GM18868 (cell line): ENCODE measurements at regions not wholly inside any gene's neighbourhood (a gene's known extent, or its start where the extent isn't known, plus 50 kb on each side); places are given as distances from the start of the nearest gene placed in this dataset.
"Not testable (repeated sequence)": the region's sequence is repeated elsewhere in the genome, so short reads cannot be mapped to it uniquely, and the experiment has no call there.

Source experiments
- ATAC-seq: cut with Tn5 transposase; IDR thresholded peaks from one replicate; pipeline ENCODE4 v1.9.1; 2021; ENCODE audit warnings: mild to moderate bottlenecking, moderate library complexity; ENCODE audit not compliant: unreplicated experiment

DNA sequence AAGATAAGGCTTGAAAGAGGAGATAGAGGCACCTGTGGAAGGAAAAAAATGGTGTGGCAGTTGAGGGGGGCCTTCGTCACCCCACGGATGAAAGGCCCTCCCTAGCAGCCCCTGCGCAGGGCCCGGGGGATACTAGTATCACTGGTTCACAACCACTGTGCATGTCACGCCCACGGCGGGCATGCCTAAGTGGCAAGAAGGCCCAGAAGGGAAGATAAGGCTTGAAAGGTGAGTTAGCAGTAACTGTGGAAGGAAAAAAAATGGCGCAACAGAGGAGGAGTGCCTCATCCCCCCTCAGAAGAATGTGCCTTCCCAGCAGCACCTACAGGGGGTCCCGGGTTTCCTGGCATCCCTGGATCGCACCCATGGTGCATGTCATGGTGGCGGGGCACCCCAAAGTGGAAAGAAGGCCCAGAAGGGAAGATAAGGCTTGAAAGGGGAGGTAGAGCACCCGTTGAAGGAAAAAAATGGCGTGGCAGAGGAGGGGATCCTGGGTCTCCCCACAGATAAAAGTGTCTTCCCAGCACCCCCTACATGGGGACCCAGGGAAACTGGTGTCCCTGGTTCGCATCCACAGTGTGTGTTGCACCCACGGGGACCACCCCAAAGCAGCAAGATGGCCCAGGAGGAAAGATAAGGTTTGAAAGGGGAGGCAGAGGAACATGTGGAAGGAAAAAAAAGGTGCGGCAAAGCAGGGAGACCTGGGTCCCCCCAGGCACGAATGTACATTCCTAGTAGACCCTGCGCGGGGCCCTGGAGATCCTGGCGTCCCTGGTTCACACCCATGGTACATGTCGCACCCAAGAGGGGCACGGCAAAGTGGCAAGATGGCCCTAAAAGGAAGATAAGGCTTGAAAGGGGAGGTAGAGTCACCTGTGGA is 279.2 kb downstream of the ALG10 start:
- ATAC-seq = no peak

DNA sequence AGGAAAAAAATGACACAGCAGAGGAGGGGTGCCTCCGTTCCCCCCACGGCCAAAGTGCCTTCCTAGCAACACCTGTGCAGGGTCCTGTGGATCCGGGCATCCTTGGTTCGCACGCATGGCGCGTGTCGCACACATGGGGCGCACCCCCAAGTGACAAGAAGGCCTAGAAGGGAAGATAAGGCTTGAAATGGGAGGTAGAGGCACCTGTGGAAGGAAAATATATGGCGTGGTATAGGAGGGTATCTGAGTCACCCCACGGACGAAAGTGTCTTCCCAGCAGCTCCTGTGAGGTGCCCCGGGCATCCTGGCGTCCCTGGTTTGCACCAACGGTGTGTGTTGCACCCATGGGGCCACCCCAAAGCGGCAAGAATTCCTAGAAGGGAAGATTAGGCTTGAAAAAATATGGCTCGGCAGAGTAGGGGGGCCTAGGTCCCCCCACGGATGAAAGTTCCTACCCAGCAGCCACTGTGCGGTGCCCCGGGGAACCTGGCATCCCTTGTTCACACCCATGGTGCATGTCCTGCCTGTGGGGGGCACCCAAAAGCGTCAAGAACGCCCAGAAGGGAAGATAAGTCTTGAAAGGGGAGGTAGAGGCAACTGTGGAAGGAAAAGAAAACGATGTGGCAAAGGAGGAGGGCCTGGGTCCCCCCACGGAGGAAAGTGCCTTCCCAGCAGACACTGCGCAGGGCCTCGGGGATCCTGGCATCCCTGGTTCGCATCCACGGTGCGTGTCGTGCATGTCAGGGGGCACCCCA is 280.0 kb downstream of the ALG10 start:
- no peak for ATAC-seq

DNA sequence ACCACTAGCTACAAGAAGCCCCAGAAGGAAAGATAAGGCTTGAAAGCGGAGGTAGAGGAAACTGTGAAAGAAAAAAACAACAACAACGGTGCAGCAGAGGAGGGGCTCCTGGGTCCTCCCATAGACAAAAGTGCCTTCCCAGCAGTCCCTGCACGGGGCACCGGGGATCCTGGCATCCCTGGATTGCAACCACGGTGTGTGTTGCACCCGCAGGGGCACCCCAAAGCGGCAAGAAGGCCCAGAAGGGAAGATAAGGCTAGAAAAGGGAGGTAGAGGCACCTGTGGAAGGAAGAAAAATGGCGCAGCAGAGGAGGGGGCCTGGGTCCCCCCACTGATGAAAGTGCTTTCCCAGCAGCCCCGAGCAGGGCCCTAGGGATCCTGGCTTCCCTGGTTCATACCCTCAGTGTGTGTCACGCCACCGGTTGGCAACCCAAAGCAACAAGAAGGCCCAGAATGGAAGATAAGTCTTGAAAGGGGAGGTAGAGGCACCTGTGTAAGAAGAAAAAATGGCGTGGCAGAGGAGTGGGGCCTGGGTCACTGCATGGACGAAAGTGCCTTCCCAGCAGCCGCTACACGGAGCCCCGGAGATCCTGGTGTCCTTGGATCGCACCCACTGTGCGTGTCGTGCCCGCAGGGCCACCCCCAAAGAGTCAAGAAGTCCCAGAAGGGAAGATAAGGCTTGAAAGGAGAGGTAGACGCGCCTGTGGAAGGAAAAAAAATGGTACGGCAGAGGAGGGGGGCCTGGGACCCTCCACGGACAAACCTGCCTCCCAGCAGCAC is 281.0 kb downstream of the ALG10 start:
- ATAC-seq = no peak

DNA sequence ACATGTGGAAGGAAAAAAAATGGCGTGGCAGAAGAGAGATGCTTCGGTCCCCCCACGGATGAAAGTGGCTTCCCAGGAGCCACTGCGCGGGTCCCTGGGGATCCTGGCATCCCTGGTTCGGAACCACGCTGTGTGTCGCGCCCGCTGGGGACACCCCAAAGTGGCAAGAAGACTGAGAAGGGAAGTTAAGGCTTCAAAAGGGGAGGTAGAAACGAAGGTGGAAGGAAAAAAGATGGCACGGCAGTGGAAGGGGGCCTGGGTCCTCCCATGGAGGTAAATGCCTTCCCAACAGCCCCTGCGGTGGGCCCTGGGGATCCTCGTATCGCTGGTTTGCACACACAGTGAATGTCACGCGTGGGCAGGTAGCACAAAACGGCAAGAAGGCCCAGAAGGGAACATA is 281.7 kb downstream of the ALG10 start:
- no peak for ATAC-seq

DNA sequence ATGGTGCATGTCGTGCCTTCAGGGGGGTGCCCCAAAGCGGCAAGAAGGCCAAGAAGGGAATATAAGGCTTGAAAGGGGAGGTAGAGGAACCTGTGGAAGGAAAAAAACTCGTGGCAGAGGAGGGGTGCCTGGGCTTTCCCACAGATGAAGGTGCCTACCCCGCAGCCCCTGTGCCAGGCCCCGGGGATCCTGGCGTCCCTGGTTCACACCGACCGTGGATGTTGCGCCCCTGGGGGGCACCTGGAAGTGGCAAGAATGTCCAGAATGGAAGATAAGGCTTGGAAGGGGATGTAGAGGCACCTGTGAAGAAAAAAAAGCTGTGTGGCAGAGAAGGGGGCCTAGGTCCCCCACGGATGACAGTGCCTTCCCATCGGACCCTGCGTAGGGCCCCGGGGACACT is 282.2 kb downstream of the ALG10 start:
- ATAC-seq = no peak

DNA sequence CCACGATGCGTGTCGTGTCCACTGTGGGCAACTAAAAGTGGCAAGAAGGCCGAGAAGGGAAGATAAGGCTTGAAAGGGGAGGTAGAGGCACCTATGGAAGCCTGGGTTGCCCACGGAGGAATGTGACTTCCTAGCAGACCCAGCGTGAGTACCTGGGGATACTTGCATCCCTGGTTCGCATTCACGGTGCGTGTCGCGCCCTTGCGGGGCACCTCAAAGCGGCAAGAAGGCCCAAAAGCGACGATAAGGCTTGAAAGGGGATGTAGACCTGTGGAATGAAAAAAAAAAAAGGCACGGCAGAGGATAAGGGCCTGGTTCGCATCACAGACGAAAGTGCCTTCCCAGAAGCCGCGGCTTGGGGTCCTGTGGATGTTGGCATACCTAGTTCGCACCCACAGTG is 282.9 kb downstream of the ALG10 start:
- no peak for ATAC-seq

DNA sequence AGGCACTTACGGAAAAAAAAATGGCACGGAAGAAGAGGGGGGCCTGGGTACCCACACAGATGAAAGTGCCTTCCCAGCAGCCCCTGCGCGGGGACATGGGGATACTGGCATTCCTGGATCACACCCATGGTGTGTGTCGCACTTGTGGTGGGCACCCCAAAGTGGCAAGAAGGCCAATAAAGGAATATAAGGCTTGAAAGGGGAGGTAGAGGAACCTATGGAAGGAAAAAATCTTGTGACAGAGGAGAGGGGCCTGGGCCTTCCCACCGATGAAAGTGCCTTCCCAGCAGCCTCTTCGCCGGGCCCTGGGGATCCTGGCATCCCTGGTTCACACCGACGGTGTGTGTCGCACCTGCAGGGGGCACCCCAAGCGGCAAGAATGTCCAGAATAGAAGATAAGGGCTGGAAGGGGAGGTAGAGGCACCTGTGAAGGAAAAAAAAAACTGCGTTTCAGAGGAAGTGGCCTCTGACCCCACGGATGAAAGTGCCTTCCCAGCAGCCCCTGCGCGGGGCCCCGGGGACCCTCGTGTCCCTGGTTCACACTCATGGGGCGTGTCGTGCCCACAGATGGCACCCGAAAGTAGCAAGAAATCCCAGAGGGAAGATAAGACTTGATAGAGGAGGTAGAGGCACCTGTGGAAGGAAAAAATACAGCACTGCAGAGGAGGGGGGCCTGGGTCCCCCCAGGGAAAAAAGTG is 284.0 kb downstream of the ALG10 start:
- no peak for ATAC-seq

DNA sequence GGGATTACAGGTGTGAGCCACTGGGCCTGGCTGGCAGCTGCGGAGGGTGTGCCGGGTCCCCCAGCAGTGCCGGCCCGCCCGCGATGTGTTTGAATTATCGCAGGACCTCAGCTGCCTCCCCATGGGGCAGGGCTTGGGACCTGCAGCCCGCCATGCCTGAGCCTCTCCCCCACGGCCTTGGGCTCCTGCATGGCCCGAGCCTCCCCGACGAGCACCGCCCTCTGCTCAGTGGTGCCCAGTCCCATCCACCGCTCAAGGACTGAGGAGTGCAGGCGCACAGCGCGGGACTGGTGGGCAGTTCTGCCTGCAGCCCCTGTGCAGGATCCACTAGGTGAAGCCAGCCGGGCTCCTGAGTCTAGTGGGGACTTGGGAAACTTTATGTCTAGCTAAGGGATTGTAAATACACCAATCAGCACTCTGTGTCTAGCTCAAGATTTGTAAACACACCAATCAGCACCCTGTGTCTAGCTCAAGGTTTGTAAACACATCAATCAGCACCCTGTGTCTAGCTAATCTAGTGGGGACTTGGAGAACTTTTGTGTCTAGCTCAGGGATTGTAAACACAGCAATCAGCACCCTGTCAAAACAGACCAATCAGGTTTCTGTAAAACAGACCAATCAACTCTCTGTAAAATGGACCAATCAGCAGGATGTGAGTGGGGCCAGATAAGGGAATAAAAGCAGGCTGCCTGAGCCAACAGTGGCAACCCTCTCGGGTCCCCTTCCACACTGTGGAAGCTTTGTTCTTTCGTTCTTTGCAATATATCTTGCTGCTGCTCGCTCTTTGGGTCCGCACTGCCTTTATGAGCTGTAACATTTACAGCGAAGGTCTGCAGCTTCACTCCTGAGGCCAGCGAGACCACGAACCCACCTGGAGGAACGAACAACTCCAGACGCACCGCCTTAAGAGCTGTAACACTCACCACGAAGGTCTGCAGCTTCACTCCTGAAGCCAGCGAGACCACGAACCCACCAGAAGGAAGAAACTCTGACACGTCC is 287.8 kb downstream of the ALG10 start:
- not testable (repeated sequence) for ATAC-seq

DNA sequence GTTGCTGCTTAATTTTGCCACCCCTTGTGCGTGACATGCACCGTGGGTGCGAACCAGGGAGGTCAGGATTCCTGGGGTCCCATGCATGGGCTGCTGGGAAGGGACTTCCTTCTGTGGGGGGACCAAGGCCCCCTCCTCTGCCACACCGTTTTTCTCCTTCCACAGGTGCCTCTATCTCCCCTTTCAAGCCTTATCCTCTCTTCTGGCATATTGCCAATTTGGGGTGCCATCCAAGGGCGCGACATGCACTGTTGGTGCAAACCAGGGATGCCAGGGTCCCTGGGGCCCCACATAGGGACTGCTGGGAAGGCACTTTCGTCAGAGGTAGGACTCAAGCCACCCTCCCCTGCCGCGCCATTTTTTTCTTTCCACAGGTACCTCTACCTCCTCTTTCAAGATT is 289.0 kb downstream of the ALG10 start:
- no peak for ATAC-seq

DNA sequence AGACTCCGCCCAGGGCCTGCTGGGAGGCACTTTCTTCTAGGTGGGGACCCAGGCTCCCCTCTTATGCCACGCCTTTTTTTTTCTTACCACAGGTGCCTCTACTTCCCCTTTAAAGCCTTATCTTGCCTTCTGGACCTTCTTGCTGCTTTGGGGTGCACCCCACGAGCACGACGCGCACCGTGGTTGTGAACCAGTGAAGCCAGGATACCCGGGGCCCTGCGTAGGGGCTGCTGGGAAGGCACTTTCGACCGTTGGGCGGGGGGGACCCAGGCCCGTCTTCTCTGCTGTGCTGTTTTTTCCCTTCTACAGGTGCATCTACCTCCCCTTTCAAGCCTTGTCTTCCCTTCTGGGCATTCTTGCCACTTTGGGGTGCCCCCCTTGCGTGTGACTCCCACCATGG is 305.4 kb downstream of the ALG10 start:
- ATAC-seq = no peak

DNA sequence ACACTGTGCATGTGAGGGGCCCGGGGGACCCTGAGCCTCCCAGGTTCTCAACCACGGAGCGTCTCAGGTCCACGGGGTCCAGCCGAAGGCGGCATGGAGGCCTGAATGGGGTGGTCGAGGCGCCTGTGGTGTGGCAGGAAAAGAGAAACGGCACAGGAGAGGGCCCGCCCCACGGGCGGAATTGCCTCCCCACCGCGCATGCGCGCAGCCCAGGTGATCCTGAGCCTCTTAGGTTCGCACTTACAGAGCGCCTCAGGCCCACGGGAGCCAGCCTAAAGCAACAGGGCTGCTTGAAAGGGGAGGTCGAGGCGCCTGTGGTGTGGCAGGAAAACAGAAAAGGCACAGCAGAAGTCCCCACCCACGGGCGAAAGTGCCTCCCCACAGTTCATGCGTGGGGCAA is 311.0 kb downstream of the ALG10 start:
- ATAC-seq = no peak

DNA sequence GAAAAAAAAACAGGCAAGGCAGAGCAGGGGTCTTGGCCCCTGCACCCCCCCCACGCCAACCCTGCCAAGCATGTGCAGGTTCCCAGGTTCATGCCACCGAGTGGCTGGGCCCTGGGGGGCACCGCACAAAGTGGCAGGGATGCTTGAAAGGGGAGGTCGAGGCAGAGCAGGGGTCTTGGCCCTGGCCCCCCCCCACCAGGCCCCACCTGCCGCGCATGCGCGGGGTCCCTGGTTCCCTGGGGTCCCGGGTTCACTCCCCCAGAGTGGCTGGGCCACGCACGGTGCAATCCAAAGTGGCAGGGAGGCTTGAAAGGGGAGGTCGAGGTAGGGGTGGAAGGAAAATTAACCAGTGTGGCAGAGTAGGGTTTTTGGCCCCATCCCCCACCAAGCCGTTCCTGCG is 312.2 kb downstream of the ALG10 start:
- no peak for ATAC-seq

DNA sequence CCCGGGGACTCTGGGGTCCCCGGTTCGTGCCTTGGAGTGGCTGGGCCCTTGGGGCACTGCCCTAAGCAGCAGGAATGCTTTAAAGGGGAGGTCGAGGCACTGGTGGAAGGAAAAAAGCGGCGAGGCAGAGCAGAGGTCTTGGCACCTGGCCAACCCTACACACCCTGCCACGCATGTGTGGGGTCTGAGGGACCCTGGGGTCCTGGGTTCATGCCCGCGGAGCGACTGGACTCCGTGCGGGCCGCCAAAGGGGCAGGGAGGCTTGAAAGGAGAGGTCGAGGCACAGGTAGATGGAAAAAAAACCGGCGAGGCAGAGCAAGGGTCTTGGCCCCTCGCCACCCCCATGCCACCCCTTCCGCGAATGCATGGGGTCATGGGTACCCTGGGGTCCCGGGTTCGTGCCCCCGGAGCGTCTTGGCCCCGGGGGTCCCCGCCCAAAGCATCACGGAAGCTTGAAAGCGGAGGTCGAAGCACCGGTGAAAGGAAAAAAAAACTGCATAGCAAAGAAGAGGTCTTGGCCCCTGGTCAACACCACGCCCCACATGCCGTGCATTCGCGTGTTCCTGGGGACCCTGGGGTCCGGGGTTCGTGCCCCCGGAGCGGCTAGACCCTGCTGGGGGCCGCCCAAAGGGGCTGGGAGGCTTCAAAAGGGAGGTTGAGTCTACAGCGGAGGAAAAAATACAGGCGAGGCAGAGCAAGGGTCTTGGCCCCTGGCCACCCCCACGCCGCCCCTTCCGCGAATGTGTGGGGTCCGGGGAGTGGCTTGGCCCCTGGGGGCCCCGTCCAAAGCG is 312.9 kb downstream of the ALG10 start:
- no peak for ATAC-seq

DNA sequence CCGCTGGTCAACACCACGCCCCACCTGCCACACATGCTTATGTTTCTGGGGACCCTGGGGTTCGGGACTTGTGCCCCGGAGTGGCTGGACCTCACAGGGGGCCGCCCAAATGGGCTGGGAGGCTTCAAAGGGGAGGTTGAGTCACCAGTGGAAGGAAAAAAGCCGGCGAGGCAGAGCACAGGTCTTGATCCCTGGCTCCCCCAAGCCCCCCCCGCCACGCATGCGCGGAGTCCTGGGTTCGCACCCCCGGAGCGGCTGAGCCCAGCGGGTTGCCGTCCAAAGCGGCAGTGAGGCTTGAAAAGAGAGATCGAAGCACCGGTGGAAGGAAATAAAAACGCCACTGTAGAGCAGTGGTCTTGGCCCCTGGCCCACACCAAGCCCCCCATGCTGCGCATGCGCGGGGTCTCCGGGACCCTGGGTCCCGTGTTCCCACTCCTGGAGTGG is 313.5 kb downstream of the ALG10 start:
- ATAC-seq = no peak

DNA sequence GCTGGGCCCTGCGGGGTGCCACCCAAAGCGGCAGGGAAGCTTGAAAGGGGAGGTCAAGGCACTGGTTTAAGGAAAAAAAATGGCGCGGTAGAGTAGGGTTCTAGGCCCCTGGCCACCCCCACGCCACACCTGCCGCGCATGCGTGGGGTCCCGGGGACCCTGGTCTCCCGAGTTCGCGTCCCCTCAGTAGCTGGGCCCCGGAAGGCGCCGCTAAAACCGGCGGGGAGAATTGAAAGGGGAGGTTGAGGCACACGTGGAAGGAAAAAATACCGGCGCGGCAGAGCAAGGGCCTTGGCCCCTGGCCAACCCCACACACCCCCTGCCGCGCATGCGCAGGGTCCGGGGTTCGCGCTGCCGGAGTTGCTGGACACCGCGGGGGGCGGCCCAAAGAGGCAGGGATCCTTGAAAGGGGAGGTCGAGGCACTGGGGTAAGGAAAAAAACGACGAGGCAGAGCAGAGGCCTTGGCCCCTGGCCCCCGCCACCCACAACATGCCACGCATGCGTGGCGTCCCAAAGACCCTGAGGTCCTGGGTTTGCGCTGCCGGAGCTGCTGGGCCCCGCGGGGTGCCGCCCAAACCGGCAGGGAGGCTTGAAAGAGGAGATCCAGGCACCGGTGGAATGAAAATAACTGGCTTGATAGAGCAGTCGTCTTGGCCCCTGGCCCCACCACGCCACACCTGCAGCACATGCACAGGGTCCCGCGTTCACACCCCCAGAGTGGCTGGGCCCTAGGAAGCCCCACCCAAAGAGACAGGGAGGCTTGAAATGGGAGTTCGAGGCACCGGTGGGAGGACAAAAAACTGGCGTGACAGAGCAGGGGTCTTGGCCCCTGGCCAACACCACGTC is 314.5 kb downstream of the ALG10 start:
- no peak for ATAC-seq

DNA sequence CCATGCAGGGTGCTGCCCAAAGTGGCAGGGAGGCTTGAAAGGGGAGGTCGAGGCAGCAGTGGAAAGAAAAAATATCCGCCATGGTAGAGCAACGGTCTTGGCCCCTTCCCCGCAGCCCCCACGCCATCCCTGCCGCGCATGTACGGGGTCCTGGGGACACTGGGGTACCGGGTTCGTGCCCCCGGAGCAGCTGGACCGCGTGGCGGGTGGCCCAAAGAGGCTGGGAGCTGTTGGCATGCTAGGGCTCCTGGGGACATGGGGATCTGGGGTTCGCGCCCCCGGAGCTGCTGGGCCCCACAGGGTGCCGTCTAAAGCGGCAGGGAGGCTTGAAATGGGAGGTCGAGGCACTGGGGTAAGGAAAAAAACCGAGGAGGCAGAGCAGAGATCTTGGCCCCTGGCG is 316.5 kb downstream of the ALG10 start:
- ATAC-seq = no peak

DNA sequence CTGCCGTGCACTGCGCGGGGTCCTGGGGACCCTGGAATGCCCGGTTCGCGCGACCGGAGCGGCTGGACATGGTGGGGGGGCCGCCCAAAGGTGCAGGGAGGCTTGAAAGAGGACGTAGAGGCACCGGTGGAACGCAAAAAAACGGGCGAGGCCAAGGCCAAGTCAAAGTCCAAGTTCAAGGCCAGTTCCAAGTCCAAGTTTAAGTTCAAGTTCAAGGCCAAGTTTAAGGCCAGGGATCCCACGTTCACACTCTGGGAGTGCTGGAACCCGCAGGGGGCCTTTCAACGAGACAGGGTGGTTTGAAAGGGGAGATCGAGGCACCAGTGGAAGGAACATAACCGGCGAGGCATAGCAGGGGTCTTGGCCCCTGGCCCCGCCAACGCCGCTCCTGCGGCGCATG is 317.6 kb downstream of the ALG10 start:
- no peak for ATAC-seq
